KG1 (cell line): ENCODE measurements at regions not wholly inside any gene's neighbourhood (a gene's known extent, or its start where the extent isn't known, plus 50 kb on each side); places are given as distances from the start of the nearest gene placed in this dataset.

Experiments used
- DNase-seq: peaks from one replicate; lab custom pipeline; 2025; lab: John Stamatoyannopoulos, UW

DNA sequence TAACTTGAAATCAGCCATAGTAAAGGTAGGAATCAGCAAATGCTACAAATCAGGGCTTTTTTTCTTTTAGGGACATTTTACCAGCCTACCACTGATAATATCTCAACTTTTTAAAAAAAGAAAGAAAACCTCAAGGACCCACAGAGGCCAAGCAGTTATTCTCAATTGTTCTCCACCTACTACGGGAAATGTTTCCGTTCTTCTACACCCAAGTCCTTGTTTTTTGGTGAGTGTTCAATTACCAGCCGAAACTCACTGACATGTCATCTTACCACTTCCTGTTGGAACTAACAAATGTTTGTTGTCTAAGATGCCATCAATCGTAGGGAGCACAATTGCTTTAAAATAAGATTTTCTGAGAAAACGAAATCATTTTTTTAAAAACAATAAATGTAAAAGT is 50.2 kb upstream of the CDK1 start:
- no peak for DNase-seq

DNA sequence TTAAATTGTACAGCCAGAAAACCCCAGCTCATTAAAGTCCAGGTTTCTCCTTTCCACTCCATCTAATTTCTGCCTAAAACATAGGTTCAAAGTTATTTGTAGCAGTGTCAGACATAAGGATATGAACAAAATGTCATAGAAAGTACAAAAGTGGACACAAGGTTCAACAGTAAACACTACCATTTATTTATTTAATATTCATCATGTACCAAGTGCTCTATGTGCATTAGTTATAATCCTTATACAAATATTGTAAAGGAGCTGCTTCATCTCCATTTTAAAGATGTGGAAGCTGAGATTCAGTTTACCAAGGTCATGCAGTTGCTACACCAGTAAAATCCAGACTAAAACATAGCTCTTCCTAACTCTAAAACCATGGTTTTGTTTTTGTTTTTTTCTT is 52.0 kb upstream of the CDK1 start:
- no peak for DNase-seq

DNA sequence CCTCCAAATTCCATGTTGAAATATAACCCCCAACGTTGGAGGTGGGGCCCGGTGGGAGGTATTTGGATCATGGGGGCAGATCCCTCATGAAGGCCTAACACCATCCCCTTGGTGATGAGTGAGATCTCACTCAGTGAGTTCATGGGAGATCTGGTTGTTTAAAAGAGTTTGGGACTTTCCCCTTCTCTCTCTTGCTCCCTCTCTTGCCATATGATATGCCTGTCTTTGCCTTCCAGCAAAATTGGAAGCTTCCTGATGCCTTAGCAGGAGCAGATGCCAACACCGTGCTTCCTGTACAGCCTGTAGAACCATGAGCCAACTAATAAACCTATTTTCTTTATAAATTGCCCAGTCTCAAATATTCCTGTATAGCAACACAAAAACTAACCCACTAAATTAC is 55.7 kb upstream of the CDK1 start:
- no peak for DNase-seq

DNA sequence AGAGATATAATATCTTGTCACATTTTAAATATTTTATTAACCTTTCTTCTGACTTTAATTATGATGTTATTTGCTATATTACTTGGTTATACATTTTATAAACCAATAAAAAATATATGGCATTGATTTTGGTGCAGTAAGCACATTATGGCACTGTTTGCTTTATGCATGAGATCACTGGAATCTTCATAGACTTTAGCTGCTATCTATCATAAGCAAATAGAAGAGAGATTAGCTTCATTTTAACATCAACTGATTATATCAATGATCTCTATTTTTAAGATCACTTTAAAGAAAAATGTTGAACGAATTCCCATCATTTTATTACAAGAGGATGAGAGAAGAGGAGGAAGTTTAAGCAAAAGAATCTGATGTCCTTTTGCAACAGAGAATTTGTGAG is 58.6 kb upstream of the CDK1 start:
- no peak for DNase-seq

DNA sequence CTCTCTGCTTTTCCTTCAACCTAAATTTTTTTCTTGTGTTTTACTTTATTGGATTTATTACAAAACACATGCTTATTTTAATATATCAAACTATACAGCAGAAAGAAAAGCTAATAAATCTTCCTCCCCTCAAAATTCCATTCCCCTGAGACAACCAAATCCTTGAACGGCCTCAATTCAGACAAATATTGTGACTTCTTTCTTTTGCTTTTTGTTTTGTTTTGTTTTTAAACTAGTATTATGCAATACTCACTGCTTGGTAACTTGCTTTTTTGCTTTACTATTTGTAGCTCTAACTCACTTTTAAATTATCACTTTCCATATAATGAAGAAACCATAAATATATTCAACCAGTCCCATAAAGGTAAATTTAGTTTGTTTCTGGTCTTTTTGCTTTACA is 59.4 kb upstream of the CDK1 start:
- DNase-seq, result no peak

DNA sequence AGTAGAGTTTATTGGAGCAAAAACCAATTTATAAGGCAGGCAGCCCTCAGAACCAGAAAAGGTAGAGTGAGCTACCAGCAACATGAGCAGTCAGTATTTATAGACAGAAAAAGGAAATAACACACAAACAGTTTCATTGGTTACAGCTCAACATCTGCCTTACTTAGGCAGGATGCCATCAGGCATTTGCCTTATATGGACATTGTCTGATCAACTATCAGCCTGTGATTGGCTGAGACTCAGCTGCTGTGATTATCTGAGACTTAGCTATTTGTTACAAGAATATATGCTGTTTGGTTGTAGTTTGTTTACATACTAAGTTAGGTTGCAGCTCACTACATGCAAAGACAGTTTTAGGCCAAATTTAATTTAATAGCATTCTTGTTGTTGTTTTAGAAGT is 60.4 kb upstream of the CDK1 start:
- DNase-seq, result no peak

DNA sequence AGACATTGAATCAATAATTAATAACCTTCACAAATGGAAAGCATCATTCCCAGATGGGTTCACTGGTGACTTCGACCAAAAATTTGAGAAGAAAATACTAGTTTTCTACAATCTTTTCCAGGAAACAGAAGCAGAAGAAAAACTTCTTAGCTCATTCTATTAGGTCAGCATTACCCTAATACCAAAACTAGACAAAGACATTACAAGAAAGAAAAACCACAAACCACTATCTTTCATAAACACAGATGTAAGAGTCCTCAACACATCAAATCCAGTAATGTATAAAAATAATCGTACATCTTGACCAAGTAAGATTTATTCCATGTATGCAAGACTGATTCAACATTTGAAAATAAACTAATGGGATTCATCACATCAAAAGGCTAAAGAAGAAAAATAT is 64.0 kb upstream of the CDK1 start:
- DNase-seq, result no peak

DNA sequence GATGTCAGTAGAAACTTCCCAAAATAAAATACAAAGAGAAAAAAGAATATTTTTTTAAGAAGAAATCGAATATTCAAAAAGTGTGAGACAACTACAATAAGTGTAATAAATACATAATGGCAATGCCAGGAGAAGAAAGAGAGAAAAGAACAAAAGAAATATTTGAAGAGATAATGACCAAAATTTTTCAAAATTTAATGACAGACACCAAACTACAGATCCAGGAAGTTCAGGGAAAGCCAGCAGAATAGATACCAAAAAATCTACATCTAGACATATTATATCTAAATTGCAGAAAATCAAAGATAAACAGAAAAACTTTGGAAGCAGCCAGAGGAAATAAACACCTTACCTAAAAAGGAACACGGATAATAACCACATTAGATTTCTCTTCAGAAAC is 66.8 kb upstream of the CDK1 start:
- no peak for DNase-seq

DNA sequence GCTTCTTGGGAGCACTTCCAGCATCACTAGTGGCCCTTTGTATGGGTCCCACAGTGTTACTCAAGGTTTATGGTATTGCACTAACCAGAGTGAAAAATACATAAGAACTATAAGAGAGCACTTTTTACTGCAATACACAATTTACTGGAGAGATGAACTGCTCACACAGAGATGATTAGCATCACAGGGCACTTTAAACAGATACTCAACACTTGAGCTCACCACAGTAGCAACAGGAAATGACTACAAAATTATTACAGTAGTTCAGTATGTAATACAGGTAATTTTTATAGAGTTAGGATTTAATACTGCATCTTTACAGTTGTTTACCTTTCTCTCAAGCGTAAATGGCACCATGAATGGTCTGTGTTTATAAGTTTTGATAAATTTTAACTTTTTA is 68.2 kb upstream of the CDK1 start:
- no peak for DNase-seq

DNA sequence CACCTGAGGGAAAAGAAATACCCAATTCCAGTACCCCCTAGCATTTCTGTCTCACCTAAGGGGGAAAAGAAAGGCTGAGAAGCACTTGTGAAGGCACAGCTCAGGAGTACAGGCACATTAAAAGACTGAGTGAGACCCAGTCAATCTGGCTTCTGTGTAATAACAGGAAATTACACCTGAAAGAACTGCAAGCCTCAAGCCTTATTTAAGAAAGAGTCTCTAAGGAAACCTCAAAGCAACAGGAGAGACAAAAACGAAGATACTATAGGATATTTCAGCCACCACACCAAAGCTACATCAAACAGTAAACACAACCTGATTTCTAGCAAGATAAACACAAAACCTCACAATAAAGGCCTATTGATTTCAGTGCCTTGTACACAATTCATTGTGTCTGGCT is 69.6 kb upstream of the CDK1 start:
- no peak for DNase-seq

DNA sequence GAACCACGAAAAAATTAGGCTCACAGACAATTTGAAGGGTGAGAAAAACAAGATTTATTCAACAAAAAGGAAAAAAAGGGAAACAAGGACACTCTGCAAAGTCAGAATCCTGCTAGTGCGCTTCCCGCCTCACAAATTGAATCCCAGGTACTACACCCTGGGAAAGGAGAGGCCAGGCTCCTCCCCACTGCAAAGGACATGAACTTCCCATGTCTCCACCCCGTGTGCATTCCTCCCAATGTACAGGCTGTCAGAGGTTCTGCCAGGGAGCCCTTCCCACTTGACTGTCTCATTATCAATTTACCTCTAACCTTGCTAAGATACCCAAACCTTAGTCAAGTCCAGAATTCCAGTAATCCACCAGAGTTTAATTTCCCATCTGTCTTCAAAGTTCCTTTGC is 70.4 kb upstream of the CDK1 start:
- DNase-seq, result no peak

DNA sequence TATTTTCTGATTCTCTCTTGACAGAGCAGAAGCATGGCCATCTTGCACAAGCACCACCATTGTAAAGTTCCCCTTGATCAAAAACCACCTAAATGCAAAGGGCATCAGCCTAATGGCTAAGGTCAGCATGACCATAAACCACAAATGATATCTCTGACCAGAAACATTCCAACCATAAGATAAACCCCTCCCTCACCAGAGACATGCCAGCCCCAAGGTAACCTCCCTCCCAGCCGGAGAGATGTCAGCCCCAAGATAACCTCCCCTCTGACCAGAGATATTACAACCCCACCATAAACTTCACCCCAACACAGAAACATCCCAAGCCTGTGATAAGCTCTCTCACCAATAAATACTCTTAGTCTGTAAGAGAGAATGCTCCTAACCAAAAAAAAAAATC is 72.1 kb upstream of the CDK1 start:
- DNase-seq, result no peak

DNA sequence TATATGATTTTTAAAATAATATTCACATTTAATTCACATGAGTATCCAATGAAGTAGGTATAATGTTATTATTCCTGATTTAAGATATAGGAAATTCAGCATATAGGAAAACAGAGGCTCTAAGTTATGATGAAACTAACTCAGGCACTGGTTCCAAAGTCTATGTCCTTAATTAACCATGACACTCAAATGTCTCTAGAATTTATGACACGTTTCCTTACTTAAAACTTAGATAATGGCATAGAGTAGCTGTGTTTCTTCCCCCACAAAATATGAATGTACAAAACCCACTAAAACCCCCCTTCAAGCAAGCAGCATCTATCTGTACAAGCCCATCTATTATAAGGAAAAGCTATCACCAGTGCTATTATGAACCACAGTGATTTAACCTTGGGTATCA is 72.9 kb upstream of the CDK1 start:
- DNase-seq, result no peak

DNA sequence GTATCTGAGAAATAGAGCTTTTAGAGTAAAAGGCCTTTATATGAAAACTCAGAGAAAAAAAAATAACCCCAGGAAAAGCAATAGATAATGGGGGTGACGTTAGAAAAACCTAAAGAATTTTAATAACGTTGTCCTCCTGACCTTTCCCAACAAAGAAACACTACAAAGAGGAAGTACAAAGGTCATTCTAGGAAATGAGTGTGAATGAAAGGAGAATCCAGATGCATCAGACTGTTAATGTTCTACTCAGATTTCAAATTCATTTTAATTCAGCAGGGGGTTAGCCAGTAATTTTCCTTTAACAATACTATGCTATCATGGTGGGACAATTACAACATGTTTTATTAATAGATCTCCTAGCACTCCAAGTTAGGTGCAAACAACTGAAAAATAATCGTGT is 73.8 kb upstream of the CDK1 start:
- DNase-seq, result no peak

DNA sequence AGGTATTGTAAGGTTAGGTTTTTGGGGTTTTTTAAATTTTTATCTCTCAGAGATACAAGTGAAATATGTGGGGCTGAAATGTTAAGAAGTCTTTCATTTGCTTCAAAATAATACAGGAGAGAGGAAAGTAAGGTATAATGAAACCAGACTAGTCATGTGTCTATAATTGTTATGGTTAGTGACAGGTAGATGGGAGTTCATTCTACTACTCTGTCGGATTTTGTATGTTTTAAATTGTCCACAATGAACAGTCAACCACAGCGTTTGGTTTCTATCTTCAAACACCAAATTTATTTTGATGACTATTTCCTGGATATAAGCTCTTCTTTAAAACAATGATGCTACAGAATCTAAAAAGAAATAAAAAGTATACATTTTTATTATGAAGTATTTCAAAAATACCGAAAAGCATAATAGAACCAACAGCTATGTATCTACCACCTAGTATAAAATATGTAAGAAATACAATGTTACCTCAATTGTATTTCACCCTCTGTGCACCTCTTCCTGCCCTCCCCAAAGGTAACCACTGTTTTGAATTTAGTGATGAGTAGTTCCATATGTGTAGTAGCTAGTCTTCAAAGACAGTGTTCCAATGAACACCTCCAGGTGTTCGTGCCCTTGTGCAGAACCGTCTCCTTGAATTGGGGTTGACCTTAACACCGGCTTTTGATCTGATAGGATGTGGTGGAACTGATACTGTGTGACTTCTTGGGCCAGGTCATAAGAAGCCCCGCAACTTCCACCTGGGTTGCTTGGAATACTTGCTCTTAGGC is 74.8 kb upstream of the CDK1 start:
- DNase-seq, result no peak

DNA sequence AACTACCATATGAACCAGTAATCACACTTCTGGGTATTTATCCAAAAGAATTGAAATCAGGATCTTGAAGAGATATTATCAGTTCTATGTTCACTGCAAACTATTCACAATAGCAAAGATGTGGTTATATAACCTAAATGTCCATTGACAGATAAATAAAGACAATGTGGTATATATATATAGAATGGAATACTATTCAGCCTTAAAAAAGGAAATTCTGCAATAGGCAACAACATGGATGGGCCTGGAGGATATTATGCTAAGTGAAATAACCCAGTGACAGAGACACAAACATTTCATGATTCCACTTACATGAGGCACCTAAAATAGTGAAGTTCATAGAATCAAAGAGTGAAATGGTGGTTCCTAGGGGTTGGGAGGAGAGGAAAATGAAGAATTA is 90.6 kb upstream of the CDK1 start:
- DNase-seq, result no peak

DNA sequence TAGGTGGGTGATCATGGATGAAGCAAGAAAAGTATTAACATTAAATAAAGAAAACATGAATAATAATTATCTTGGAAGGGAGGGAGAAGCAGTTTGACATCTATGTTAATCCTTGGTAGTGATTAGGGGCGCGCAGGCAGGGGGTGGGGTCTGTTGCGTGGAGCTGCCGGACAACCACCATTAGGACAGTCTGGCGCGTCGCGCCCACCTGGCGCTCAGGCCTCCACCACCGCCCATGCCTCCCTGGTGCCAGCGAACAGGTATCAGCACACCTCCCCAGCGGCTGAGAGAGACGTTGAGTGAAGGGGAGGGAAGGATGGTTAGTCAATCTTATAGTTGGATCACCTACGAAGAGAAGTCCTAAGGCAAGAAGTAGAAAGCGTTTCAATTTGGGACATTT is 94.2 kb upstream of the CDK1 start:
- DNase-seq, result no peak

DNA sequence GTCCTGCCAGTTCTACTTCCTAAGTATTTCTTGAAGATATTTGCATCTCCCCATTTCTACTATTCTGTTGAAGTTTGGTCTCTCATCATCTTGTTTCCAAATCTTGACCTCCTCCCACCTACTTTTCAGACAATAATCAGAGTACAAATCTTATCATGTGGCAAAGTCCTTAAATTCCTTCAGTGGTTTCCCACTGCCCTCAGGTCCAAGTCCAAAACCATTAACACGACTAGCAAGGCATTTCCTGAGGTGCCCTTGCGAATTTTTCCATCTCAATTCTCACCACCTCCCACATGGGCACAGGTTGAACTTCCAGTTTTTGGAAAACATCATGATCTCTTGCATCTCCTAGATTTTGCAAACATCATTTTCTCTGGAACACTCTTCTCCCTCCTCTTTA is 97.2 kb upstream of the CDK1 start:
- DNase-seq, result no peak

DNA sequence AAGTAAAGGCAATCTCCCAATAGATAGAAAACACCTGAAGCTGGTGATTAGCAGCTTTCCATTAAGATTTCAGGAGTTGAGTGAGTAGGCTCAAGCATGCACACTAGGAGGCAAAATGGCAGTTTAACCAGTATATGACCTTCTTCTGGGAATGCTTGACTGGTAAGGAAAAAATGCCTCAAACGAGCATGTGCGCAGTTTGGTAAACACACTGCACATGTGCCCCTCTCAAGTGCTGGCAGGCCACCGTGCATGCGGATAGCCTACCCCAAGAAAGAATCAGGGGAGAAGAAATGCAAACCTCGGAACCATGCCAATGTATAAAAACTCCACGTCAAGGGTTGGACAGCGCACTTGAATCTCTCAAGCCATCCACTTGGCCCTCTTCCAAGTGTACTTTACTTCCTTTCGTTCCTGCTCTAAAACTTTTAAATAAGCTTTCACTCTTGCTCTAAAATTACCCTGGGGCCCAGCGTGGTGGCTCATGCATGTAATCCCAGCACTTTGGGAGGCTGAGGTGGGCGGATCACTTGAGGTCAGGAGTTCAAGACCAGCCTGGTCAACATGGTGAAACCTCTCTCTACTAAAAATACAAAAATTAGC is 98.8 kb upstream of the CDK1 start:
- no peak for DNase-seq

DNA sequence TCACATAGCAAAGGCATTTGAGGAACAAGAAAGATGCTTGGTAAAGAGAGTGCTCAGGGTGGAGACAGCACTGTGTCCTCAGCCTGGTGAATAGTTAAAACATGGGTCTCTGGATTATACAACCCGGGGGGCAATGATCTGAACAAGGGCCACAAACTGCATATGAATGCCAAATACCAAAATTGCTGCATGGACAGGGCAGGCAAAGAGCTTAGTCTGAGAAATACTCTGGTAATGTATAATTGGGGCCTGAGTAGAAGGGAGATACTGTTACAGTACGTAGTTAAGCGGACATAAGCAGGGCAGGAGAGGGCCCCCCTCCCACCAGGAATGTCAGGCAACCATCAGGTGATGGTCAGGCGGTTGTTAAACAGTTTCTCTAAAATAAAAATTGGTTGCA is 99.3 kb upstream of the CDK1 start:
- no peak for DNase-seq

DNA sequence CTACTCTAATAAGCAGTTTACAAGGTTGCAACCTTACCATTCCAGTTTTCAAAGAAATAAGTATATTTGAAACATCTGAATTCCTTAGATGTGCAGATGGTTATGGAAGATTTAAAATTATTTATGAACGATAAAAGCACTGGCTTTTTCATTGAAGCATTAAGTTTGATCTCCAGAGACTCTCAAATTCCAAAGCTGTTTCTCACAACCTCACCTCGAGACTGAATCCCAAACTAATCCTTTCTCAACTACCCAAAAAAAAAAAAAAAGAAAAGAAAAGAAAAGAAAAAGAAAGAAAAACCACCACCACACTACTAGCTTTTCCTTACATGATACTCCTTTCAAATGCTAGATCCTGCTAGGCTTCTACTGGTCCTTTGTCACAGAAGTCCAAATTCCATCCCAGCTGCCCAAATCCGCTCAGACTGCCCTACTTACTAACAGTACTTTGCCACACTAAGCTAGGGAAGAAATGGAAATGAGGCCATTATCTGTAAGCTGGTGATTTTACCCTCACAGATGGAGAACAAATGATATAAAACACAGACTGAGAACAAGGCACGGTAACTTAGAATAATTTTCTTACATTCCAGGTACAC is 100.6 kb upstream of the CDK1 start:
- DNase-seq, result no peak

DNA sequence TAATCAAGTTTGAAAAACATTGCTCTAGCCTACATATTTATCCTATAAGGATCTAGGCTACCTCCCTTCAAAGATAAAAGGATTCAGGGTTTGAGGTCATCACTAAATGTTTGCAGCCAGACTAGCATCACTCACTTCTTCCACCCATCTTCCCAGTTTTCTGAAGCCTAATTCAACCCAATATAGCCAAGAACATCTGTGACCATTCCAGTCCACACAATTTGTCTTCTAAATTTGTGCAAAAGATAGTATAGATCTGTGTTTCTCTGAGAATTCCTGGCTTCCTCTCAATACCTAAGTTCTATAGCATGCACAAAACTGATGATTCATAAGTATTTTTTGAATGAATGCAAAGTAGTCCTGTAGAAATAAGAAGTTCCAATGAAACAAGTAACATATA is 103.0 kb upstream of the CDK1 start:
- DNase-seq, result no peak

DNA sequence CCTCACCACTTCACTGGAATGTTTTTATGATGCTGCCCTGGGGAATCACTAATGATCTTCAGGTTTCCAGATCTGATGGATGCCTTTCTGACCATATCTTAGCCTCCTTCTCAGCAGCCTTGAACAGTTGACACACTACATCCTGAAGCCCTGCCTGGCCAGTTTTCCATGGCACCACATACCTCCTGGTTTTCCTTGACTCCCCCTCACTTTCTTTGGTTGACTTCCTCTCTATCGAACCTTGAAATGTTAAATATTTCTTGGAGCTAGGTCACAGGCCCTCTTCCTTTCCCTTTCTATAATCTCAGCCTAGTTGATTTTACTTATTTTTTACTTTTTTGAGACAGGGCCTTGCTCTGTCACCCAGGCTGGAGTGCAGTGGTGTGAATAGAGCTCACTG is 108.8 kb upstream of the CDK1 start:
- no peak for DNase-seq

DNA sequence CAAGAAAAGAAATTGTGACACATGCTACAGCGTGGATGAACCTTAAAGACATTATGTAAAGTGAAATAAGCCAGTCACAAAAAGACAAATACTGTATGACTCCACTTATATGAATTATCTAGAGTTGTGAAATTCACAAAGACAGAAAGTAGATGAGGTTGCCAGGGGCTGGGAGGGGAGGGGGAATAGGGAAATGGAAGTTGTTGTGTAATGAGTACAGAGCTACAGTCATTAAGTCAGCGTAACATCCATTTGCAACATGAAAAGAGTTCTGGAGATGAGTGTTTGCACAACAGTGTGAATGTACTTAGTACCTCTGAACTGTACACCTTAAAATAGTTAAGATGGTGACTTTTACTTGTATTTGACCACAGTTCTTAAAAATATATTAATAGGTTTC is 112.1 kb upstream of the CDK1 start:
- DNase-seq, result no peak
